GM18511 (cell line): ENCODE measurements at regions not wholly inside any gene's neighbourhood (a gene's known extent, or its start where the extent isn't known, plus 50 kb on each side); places are given as distances from the start of the nearest gene placed in this dataset.
A peak's percentile ranks its signal among the peaks of the same experiment; 100 is the strongest.

Experiments used
- ATAC-seq: cut with Tn5 transposase; IDR thresholded peaks from one replicate; pipeline ENCODE4 v1.9.1; 2021; ENCODE audit warnings: mild to moderate bottlenecking, moderate library complexity; ENCODE audit not compliant: unreplicated experiment

GRCh38 chr2:204312105-204312504, 233.2 kb upstream of the PARD3B start:
- no peak for ATAC-seq

- ATAC-seq, result no peak
These were observed 232.0 kb upstream of the PARD3B start for GRCh38 chr2:204313256-204313655.

- ATAC-seq, result no peak
These were observed 230.0 kb upstream of the PARD3B start for GRCh38 chr2:204315236-204315662.

GRCh38 chr2:204317640-204318039, 227.6 kb upstream of the PARD3B start:
- no peak for ATAC-seq

- ATAC-seq, result no peak
These were observed 224.1 kb upstream of the PARD3B start for GRCh38 chr2:204321027-204321800.

- no peak for ATAC-seq
These were observed 223.1 kb upstream of the PARD3B start for GRCh38 chr2:204321910-204322751.

- peak; percentile 89 for ATAC-seq
These were observed 219.8 kb upstream of the PARD3B start for GRCh38 chr2:204325468-204325867.

- no peak for ATAC-seq
These were observed 216.9 kb upstream of the PARD3B start for GRCh38 chr2:204328373-204328772.

GRCh38 chr2:204329016-204329415, 216.3 kb upstream of the PARD3B start:
- no peak for ATAC-seq

GRCh38 chr2:204329532-204329931, 215.7 kb upstream of the PARD3B start:
- ATAC-seq, result no peak

- ATAC-seq, result no peak
These were observed 214.1 kb upstream of the PARD3B start for GRCh38 chr2:204331180-204331579.

GRCh38 chr2:204331988-204332387, 213.3 kb upstream of the PARD3B start:
- no peak for ATAC-seq

- ATAC-seq, result no peak
These were observed 212.6 kb upstream of the PARD3B start for GRCh38 chr2:204332706-204333105.

- ATAC-seq, result no peak
These were observed 211.4 kb upstream of the PARD3B start for GRCh38 chr2:204333861-204334260.

- ATAC-seq, result no peak
These were observed 209.7 kb upstream of the PARD3B start for GRCh38 chr2:204335451-204336058.

- no peak for ATAC-seq
These were observed 209.0 kb upstream of the PARD3B start for GRCh38 chr2:204336153-204336744.

- ATAC-seq, result no peak
These were observed 207.6 kb upstream of the PARD3B start for GRCh38 chr2:204337638-204338037.

- no peak for ATAC-seq
These were observed 206.0 kb upstream of the PARD3B start for GRCh38 chr2:204339212-204339715.

GRCh38 chr2:204340511-204340910, 204.8 kb upstream of the PARD3B start:
- no peak for ATAC-seq

- no peak for ATAC-seq
These were observed 203.4 kb upstream of the PARD3B start for GRCh38 chr2:204341887-204342276.

GRCh38 chr2:204343685-204344084, 201.6 kb upstream of the PARD3B start:
- no peak for ATAC-seq
